GM20000 (cell line): ENCODE measurements at regions not wholly inside any gene's neighbourhood (a gene's known extent, or its start where the extent isn't known, plus 50 kb on each side); places are given as distances from the start of the nearest gene placed in this dataset.

Source experiments
- DNase-seq: peaks from one replicate; pipeline ENCODE4 v3.0.0; 2012; ENCODE audit warnings: low spot score
- TF ChIP-seq, protein P1 (sequence below): IDR thresholded peaks from 2 replicates; pipeline ENCODE4 v1.5.1; 2012; ENCODE audit warnings: mild to moderate bottlenecking, control low read depth; ENCODE audit errors: extremely low read depth, missing control alignments

DNA sequence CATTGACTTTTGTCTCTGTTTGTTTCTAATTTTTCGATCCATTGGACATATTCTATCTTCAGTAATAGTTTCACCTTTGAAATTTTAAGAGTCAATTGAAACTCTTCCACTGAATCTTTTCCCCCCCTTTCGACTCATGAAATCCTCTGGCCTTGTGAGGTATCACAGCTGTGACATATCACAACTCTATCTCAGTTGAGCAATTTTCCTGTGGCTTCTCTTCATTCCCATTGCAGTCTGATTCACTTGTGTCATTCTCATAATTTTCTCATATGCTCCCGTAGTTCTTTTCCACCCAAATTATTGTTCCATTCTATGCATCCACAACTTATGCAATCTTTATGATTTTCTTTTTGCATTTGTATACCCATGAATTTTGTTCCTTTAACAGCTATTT, 261.6 kb downstream of the DACT1 start:
- DNase-seq, result no peak
- TF ChIP-seq, protein P1, sequence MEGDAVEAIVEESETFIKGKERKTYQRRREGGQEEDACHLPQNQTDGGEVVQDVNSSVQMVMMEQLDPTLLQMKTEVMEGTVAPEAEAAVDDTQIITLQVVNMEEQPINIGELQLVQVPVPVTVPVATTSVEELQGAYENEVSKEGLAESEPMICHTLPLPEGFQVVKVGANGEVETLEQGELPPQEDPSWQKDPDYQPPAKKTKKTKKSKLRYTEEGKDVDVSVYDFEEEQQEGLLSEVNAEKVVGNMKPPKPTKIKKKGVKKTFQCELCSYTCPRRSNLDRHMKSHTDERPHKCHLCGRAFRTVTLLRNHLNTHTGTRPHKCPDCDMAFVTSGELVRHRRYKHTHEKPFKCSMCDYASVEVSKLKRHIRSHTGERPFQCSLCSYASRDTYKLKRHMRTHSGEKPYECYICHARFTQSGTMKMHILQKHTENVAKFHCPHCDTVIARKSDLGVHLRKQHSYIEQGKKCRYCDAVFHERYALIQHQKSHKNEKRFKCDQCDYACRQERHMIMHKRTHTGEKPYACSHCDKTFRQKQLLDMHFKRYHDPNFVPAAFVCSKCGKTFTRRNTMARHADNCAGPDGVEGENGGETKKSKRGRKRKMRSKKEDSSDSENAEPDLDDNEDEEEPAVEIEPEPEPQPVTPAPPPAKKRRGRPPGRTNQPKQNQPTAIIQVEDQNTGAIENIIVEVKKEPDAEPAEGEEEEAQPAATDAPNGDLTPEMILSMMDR, result no peak

DNA sequence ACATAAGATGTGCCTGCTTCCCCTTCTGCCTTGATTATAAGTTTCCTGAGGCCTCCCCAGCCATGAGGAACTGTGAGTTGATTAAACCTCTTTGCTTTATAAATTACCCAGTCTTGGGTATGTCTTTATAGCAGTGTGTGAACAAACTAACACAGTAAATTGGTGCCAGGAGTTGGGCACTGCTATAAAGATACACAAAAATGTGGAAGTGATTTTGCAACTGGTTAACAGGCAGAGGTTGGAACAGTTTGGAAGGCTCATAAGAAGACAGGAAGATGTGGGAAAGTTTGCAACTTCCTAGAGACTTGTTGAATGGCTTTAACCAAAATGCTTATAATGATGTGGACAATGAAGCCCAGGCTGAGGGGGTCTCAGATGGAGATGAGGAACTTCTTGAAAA, 264.1 kb downstream of the DACT1 start:
- DNase-seq, result no peak
- TF ChIP-seq, protein P1, result no peak

DNA sequence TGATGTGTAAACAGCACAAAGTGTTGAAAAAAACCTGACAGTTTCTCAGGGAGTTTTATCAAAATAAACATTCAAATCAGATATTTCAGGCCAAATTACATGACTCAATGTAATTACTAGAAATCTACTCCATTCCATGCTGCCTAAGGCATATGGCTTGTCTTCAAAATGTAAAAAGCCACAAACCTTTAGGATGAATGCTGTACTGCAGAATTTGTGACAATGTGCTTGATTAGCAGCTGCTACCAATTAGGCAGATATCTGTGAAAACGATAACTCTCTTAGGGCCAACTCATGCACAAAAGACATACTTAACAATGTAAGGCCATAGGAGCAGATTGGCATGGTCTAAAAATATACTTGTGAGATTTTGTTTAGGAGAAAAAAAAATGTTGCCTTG, 267.0 kb downstream of the DACT1 start:
- TF ChIP-seq, protein P1, result no peak
- DNase-seq, result no peak

DNA sequence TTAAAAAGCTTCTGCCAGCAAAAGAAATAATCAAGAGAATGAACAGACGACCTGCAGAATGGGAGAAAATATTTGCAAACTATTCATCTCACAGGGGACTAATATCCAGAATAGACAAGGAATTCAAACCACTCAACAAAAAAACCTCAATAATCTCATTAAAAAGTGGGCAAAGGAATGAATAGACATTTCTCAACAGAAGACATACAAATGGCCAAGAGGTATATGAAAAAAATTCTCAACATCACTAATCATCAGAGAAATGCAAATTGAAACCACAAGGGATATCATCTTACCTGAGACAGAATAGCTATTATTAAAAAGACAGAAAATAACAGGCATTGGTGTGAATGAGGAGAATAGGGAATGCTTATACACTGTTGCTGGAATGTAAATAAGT, 270.0 kb downstream of the DACT1 start:
- no peak for DNase-seq
- TF ChIP-seq, protein P1, result no peak

DNA sequence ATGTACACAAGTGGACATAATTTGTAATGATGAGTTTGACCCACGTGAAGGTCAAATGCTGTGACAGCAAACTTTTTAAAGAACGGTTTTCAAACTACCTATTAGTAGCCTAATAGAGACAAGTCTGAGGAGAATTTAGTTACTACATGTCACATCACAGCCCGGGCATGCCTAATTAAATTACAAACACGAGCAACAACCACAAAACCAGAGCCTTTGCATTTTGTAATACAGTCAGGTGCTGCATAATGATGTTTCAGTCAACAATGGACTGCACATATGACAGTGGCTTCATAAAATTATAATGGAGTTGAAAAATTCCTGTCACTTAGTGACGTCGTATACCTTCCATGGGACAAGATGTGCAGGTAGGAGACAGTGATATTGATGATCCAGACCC, 274.5 kb downstream of the DACT1 start:
- TF ChIP-seq, protein P1, result no peak
- no peak for DNase-seq

DNA sequence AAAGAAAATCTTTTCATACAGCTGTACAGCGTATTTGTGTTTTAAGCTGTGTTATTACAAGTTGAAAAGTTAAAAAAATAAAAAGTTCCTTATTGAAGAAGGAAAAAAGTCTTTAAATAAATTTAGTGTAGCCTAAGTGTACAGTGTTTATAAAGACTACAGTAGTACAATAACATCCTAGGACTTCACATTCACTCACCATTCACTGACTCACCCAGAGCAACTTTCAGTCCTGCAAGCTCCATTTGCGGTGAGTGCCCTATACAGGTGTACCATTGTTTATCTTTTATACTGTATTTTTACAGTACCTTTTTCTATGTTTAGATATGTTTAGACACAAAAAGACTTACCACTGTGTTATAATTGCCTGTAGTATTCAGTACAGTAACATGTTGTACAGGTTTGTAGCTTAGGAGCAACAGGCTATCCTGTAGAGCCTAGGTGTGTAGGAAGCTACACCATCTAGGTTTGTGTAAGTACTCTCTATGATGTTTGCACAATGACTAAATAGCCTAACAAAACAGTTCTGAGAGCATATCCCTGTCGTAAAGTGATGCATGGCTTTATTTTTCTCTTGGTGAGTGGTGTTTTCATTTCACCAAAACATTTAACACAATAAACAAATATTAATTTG, 275.2 kb downstream of the DACT1 start:
- TF ChIP-seq, protein P1, result no peak
- no peak for DNase-seq

DNA sequence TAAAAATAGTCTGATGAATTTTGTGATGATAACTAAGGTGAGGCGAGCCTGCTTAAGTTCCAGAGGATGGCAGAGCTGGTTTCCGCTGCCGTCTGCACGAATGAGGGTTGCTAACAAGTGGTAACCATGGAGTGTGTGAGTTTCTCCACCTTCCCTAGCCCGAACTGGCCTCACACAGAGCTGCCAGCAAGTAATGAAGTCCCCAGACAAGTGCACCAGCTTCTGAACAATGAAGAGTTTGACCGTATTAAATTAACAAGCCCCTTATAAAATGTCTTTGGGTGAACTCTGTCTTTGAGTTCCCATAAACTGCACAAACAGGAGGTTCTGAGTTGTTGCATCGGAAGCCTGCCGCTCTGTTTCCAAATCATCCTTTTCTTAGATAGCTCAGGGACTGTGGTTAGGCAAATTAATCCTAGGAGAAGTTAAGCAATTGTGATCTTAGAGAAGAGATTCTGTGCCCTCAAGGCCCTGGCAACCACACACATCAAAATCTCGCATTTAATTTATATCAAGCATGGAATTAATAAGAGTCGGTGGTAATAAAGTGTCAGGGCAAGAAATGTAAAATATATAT, 274.1 kb upstream of the DAAM1 start:
- TF ChIP-seq, protein P1, result no peak
- DNase-seq, result no peak
